Muscle of arm (tissue), 1 donor: ENCODE measurements at regions not wholly inside any gene's neighbourhood (a gene's known extent, or its start where the extent isn't known, plus 50 kb on each side); places are given as distances from the start of the nearest gene placed in this dataset.
"Not testable (repeated sequence)": the region's sequence is repeated elsewhere in the genome, so short reads cannot be mapped to it uniquely, and the experiment has no call there.

ENCODE experiments used
- DNase-seq: peaks from one replicate; pipeline ENCODE4 v3.0.0-alpha.2; 2013

DNA sequence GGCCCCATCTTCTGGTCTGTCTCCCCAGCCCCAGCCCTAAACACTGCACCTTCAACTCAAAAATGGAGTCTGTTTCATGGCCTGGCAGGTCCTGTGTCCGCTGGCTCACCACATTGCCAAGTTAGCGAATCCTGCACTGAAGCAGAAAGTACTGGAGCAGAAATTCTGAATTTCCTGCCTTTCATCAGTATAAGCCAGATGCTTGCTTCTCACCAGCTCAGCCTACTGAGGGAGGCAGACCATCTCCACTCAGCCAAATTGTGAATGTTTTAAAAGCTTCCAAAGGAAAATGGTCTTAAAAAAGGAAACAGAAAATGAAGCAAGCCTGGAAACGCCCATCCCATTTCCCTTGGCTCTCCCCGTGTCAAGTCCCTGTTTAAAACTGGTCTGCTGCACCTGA is 157.8 kb downstream of the C1D start:
- DNase-seq: no peak

DNA sequence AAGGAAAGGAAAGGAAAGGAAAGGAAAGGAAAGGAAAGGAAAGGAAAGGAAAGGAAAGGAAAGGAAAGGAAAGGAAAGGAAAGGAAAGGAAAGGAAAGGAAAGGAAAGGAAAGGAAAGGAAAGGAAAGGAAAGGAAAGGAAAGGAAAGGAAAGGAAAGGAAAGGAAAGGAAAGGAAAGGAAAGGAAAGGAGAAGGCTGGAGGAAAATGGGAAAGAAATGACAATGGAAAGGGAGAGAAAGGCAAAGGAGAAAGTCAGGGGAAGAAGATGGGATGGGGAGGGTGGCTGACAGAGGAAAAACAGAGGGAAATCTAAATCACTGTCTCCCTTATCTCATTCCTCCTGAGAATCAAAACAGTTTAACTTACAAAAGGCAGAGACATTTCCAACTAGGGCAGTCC is 156.3 kb downstream of the C1D start:
- DNase-seq: not testable (repeated sequence)

DNA sequence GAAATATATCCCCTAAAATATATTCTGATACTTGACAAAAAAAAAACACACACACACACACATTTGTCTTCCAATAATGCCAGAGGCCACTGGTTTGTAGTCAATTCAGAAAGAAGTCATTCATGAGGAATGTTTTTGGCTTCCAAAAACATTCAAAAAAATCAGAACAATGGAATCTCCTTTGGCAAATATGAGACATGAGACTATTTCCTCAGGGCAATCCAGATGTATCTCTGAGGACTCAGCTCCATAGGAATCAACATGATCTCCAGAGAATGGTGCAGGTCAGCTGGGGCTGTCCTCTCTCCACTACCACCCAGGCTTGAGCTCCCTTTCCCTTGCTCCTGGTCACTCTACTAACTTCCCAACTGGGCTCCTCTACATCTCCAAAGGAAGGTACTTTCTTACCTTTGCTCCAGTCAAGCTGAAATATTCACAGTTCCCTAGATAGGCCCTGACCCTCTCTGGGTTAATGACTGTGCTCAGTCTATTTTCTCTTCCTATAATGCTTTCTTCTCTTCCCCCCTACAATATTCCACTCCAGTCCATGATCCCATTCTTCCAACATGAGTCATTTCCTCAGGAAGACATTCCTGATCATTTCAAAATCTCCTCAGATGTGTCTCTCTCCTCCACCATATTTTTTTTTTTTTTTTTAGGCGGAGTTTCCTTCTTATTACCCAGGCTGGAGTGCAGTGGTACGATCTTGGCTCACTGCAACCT is 145.3 kb downstream of the C1D start:
- DNase-seq: no peak

DNA sequence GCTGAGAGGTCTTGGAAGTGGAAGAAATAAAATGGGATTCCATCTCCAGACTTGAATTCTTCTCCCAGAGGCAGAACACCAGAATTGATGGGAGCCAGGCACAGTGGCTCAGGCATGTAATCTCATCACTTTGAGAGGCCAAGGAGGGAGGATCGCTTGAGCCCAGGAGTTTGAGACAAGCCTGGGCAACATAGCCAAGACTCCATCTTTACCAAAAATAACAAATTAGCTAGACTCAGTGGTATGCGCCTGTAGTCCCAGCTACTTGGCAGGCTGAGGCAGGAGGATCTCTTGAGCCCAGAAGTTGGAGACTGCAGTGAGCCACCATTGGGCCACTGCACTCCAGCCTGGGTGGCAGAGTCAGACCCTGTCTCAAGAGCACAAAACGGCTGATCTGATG is 144.3 kb downstream of the C1D start:
- DNase-seq: no peak

DNA sequence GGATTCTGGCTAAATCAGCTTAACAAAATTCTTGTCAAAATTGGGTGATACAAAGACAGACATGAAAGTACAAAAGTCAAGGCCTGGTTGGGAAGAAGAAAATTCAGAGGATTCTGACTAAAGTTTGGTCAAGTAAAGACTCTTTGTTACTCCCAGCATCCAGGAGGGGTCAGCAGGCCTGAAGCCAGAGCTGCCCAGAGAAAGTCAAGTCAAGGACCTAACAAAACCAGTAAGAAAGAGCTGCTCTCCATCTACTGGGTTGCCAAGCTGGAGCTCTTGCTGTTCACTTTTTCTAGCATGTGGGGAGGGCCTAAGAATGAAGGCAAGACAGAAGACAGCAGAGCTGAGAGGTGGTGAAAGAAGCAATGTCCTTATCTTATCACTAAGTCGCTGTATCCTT is 143.3 kb downstream of the C1D start:
- DNase-seq: no peak

DNA sequence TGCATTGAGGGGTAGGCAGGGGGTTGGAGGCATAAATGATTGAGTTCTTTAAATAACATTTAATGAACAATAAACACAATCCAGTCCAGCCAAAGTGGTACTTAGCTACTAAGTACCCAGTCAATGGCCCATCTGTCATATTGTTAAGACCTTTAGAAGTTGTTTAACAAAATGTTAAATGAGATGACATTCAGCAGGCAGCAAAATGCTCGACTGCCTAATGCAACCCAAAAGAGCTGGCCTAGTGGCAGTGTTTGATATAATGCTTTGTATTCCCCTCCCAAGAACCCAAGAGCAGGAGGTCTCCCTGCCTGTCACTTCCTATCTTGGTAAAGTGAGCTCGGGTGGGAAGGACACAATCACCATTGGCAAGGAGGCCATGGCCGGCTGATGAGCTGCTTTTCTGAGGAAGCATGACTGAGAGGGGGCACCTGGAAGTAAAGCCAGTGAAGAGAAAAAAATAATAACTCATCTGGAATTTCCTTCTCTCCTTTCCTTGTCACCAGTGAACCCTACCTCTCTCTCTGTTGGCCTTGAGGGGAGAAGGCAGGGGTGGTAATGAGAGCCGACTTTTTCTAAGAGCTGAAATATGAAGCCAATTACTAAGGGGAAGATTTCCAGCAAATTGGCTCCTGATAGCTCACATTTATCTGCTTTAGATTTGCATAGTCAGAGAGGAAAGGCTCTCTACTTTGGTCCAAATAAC is 140.6 kb downstream of the C1D start:
- DNase-seq: no peak

DNA sequence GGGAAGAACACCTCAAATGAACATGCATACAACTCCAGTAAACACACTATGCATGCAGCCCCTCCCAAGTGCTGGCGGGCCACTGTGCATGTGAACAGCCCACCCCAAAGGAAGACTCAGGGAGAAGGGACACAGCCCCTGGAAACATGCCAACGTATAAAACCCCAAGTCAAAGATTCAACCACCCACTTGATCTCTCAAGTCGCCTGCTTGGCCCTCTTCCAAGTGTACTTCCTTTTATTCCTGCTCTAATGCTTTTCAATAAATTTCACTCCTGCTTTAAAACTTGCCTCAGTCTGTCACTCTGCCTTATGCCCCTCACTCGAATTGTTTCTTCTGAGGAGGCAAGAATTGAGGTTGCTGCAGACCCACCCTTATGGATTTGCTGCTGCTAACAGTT is 139.1 kb downstream of the C1D start:
- no peak for DNase-seq

DNA sequence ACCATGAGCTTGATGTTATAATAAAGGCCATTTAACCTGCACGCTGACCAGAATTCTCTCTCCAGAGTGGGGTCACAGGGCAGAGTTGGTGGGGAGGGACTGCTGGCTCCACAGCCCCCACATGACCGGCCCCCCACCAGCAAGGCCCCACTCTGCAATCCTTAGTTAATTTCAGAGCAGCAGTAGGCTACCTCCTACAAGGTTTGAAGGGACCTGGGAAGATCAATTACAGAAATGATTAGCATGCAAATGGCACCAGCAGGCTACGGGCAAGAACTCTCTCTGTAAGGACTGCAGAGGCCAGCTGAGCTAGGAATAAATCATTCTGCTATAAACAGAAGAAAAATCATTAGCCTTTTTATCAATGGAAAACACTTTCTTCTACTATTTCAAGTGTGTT is 135.3 kb downstream of the C1D start:
- no peak for DNase-seq

DNA sequence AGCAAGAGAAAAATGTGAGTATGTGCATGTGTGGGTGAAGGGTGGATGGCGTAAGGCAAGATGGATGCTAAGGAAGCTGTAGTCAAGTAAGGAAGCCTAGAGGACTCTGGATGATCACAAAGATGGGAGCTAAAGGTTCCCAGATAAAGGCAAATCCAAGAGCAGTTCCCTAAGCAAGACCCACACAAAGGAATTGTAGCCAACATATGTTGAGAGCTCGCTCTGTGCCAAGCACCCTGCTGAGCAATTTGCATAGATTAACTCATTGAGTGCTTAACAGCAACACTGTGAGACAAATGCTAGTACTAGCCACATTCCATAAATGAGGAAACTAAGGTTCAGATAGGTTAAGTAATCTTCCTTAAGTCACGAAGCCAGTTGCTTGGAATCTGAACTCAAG is 132.6 kb downstream of the C1D start:
- DNase-seq: no peak

DNA sequence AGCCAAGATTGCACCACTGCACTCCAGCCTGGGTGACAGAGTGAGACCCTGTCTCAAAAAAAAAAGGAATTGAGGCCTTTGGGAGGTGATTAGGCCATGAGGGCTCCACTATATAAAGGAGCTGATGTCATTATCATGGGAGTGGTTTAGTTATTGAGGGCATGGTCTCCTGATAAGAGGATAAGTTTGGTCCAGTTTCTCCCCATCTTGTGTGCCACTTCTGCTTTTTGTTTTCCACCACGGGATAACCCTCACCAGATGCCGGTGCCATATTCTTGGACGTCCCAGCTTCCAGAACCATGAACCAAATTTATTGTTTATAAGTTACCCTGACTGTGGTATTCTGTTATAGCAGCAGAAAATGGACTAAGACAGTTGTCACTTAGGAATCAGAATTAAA is 125.8 kb downstream of the C1D start:
- DNase-seq: no peak

DNA sequence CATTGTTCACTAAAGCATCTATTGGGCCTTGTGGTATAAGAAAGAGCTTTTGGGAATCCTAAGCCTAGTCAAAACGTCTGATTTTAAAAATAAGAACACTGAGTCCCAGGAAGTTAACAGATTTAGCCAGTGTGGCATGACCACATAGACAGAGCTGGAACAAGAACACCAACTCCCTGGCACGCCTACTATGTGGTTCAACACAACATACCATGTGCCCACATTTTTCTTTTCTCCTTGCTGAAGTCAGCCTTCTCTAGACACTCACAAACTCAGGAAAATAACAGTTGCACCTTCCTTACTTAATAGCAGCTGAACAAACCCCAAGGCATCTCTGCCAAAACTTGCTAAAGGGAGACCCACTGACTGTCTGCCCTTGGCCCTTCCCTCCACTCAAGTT is 124.8 kb downstream of the C1D start:
- DNase-seq: no peak

DNA sequence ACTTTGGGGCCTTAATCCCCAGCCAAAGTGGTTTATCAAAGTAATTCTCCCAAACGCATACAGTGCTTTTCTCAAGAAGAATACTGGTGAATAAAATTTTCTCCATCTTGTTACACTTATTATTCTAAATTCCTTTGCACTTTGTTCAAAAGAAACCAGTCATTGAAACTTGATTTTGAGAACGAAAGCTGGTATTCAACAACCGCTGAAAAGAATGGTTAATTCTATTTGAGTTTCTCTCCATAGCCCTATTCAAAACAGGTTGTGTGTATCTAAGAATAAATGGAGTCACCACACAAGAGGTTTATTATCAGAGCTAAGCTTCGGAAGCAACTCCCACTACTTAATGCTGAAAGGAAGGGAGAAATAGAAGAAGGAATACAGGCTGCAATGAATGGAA is 117.7 kb downstream of the C1D start:
- no peak for DNase-seq

DNA sequence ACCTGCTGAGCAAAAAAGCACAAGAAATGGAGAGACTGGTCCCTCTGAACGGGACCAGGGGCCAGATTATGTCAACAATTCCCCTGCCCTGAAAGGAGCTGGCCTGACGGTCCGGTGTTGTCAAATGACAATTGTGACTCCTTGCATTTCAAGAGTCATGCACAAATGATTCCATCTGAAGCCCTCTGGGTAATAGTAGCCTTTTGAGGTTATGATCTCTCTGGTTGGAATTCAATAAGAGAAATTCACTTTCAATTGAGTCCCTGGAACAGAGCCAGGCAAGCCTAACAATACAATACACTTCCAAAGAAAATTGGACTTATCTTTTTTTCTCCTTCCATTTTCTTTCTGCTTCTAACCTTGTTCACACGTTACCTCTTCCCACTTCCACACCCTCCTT is 116.9 kb downstream of the C1D start:
- DNase-seq: no peak

DNA sequence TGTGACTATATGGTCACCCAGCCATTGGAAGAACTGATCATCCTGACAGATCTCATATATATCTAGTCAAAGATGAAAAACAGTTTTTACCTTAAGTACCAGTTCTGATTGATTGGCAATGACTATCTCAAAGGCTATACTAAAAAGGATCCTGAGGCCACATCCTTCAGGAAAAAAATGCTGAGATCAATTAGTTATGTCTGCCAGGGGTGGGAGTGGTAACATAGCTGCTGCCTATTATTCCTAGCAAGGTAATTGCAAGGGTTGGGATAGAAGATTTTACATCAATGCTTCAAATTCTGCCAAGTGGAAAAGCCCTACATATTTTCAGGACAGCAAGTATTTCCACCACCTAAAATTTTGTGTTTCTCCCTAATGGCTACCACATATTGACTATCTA is 114.7 kb downstream of the C1D start:
- DNase-seq: no peak

DNA sequence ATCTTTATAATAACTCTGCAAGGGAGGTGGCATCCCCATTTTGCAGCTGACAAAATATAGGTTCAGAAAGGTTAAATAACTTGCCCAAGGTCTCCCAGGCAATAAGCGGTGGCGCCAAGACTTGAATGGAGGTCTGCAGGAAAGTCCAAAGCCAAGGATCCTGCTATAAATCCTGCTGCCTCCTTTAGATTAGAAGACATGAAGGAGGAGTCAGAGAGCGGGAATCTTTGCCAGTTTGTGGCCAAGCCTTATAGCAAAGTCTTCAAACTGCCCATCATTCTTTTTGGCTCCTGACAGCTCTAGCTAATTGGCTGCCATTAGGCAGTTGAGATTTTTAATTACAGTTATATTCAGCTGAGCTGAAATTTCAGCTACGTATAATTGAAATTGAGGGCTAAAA is 114.3 kb downstream of the C1D start:
- no peak for DNase-seq

DNA sequence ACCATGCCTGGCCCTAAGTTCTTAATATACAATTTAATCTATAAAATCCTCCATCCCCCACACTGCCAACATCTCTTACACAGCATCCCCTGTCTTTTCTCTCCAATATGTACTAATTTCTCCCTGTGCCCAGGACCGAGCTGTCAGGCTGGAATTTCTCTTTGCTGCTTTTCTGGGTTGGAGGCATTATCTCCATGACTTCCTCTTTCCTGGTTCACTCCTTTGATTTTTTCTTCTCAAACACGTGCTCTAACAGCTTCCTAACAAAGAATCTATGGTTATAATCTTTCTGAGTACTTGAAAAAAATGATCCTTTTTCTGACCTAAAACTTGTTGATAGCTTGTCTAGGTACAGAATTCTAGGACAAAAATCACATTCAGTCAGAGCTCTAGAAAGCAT is 112.8 kb downstream of the C1D start:
- DNase-seq: no peak

DNA sequence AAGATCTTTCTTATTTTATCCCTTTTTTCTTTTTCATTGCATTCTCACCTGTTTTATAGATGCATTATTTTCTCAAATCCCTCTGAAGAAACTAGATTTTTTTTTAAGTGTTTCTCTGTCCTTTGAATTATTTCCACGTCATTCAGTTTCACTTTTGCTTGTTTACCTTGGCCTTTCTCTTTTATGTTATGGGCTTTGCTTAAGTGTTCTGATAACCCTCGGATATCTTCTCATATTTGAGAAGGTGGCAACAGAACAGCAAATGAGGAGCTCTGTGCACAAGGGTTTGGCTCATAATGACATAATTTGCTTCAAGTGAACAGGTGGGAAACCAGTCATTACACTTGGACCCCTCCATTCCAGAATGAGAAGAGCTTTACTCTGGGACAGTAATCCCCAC is 111.9 kb downstream of the C1D start:
- DNase-seq: no peak

DNA sequence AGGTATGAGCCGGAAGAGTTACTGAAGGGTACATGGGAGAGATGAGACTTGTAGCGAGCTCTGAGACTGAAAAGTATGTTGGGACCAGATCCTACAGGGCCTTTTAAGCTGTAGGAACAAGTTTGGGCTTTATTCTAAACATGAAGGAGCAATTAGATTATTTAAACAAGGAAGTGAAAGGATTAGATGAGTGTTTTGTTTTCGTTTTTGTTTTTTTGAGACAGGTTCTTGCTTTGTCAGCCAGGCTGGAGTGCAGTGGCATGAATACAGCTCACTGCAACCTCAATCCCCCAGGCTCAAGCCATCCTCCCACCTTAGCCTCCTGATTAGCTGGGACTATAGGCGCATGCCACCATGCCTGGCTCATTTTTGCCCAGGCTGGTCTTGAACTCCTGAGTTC is 110.7 kb downstream of the C1D start:
- no peak for DNase-seq

DNA sequence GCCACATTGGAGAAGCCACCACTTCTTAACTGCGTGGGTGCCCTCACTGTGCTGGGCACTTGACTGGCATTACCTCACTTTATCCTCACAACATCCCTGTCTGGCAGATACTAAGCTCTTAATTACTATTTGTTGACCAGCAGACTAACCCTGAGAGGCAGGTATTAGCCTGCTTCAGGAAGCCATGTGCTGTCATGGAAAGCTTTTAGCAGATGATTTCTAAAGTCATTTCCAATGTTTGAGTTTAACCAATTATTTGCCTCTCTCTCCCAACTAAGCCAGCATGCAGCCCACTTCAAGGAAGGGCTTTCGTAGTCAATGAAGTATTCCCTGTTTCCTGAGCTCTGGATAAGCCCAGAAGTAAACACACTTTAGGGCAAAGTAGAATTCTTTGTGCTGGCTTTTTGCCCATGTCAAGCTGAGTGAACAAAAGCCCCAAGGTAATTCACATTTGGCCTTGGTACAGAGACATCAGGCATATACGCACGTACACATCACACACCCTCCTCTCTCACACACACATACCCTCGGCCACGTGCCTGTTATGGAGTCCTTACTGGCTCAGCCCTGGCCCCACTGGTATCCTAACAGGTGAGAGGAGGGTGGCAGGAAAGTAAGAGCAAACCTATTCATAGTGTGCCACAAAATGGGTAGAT is 108.6 kb downstream of the C1D start:
- DNase-seq: no peak

DNA sequence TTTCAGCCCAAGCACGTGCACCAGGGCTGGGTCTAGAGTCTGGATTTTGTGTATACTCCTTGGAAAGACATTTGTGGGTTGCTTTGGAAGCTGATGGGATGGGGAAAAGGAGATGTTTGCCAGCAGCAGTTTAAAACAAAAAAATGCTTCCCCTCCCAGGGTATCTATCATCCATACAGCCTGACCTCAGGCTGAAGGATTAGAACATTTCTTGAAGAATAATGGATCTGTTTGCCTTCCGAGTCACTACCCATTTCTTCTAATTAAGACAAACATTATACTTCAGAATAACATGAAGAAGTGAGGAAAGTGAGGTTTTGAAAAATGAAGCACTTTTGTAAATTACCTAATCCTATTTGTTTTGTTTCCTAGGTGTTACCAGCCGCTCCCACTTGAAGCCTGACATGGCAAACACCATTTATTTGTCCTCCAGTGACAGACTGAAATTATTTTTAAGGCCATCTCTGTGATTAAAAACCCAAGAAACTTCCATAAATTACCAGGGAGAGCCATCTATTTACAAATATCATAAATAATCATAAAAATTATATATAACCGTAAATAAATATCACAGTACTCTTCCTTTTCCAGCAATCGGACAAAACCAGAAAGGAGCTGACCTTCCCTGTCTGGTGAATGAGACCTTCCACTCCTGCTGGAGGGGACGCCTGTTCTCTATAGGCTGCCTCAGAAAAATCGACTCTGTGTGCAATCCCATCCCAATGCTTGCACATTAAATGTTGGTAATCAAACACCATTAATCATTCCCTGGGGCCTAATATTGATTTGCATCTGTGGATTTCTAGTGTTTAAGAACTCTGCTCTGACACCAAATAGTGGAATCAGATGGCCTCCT is 106.8 kb downstream of the C1D start:
- DNase-seq: no peak

DNA sequence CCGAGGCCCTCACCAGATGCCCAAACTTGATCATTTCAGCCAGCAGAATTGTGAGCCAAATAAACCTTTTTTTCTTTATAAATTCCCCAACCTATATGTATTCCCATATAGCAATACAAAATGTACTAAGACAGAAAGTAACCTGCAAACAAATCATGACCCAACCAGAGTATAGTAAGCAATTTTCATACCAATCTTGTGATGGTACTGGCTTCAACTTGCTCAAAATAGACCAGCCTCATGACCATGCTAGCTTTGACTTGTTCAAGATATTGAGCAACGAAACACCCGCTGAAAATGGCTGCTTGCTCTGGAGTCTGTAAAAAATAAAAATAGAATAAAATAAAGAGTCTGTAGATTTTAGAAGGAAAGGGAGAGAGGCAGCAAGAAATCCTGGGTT is 97.6 kb downstream of the C1D start:
- no peak for DNase-seq

DNA sequence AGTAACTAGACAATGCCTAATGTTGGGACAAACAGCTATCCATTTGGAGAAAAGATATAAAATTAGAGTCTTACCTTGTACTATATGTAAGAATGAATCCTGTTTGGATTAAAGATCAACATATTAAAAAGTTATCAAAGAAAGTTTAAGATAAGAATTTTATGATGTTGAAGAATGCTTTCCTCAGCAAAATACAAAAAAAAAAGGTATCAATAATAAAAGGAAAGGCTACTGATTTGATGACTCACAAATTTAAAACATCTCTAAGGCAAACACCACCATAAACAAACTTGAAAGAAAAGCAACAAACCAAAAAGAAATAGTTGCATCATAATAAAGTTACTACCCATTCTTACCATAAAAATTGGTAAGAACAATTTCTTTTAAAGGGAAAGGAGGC is 92.7 kb downstream of the C1D start:
- no peak for DNase-seq

DNA sequence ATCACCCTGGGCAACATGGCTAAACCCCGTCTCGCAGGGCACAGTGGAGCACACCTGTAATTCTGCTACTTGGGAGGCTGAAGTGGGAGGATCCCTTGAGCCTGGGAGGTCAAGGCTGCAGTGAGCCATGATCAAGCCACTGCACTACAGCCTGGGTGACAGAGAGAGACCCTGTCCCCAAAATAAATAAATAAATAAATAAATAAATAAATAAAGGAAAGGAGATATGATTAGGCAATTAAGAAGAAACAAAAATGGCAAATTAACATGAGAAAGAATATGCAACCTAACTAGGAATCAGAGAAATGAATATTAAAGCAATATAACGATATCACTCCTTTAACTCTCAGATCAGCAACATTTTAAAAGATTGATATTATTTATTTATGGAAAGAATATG is 92.3 kb downstream of the C1D start:
- DNase-seq: no peak
